ENCODE measurements at regions not wholly inside any gene's neighbourhood (a gene's known extent, or its start where the extent isn't known, plus 50 kb on each side); places are given as distances from the start of the nearest gene placed in this dataset.
"Not testable (repeated sequence)": the region's sequence is repeated elsewhere in the genome, so short reads cannot be mapped to it uniquely, and the experiment has no call there.

GRCh38 chr3:146382386-146382785 lies 87.0 kb downstream of the PLSCR2 start:
- no peak for DNase-seq (ENCODE audit: low read depth)

GRCh38 chr3:146380046-146380445 lies 89.3 kb downstream of the PLSCR2 start:
- DNase-seq (ENCODE audit: low read depth), result no peak

GRCh38 chr3:146375219-146375618 lies 94.1 kb downstream of the PLSCR2 start:
- no peak for DNase-seq (ENCODE audit: low read depth)

GRCh38 chr3:146374146-146374545 lies 95.2 kb downstream of the PLSCR2 start:
- DNase-seq (ENCODE audit: low read depth), result no peak

- DNase-seq (ENCODE audit: low read depth), result no peak
Measured at GRCh38 chr3:146371902-146372301, 97.5 kb downstream of the PLSCR2 start.

GRCh38 chr3:146368882-146369523 lies 100.4 kb downstream of the PLSCR2 start:
- DNase-seq (ENCODE audit: low read depth), result no peak

- no peak for DNase-seq (ENCODE audit: low read depth)
Measured at GRCh38 chr3:146359841-146360240, 108.9 kb upstream of the PLSCR4 start.

GRCh38 chr3:146354421-146354820 lies 103.5 kb upstream of the PLSCR4 start:
- DNase-seq (ENCODE audit: low read depth), result not testable (repeated sequence)

- DNase-seq (ENCODE audit: low read depth), result no peak
Measured at GRCh38 chr3:146350852-146351251, 99.9 kb upstream of the PLSCR4 start.

- DNase-seq (ENCODE audit: low read depth), result no peak
Measured at GRCh38 chr3:146345900-146346299, 95.0 kb upstream of the PLSCR4 start.

GRCh38 chr3:146343551-146343950 lies 92.6 kb upstream of the PLSCR4 start:
- DNase-seq (ENCODE audit: low read depth), result no peak

GRCh38 chr3:146342989-146343388 lies 92.1 kb upstream of the PLSCR4 start:
- peak; percentile 21 for DNase-seq (ENCODE audit: low read depth)

- no peak for DNase-seq (ENCODE audit: low read depth)
Measured at GRCh38 chr3:146339349-146339748, 88.4 kb upstream of the PLSCR4 start.

- DNase-seq (ENCODE audit: low read depth), result no peak
Measured at GRCh38 chr3:146337991-146338390, 87.1 kb upstream of the PLSCR4 start.

GRCh38 chr3:146335386-146335785 lies 84.5 kb upstream of the PLSCR4 start:
- DNase-seq (ENCODE audit: low read depth), result no peak

- no peak for DNase-seq (ENCODE audit: low read depth)
Measured at GRCh38 chr3:146334151-146334550, 83.2 kb upstream of the PLSCR4 start.

- no peak for DNase-seq (ENCODE audit: low read depth)
Measured at GRCh38 chr3:146331967-146332366, 81.1 kb upstream of the PLSCR4 start.

GRCh38 chr3:146326875-146327543 lies 76.1 kb upstream of the PLSCR4 start:
- DNase-seq (ENCODE audit: low read depth), result peak; percentile 28

GRCh38 chr3:146325170-146325569 lies 74.3 kb upstream of the PLSCR4 start:
- DNase-seq (ENCODE audit: low read depth), result no peak

GRCh38 chr3:146322216-146322817 lies 71.4 kb upstream of the PLSCR4 start:
- no peak for DNase-seq (ENCODE audit: low read depth)

GRCh38 chr3:146314871-146315270 lies 64.0 kb upstream of the PLSCR4 start:
- no peak for DNase-seq (ENCODE audit: low read depth)

GRCh38 chr3:146313746-146314111 lies 62.8 kb upstream of the PLSCR4 start:
- DNase-seq (ENCODE audit: low read depth), result peak; percentile 57

GRCh38 chr3:146313031-146313745 lies 62.3 kb upstream of the PLSCR4 start:
- no peak for DNase-seq (ENCODE audit: low read depth)

Data from GM04503 (cell line).